ENCODE measurements at regions not wholly inside any gene's neighbourhood (a gene's known extent, or its start where the extent isn't known, plus 50 kb on each side); places are given as distances from the start of the nearest gene placed in this dataset.

GRCh38 chr16:85524630-85525419, 88.3 kb upstream of the GSE1 start:
- in situ Hi-C loops (cut with HindIII; ENCODE audit: extremely low pct_ligation_motif_present, low pct_unique_long_range_greater_than_20kb) (no loop called here), intact Hi-C loops (cut with micrococcal nuclease; ENCODE audit: unreplicated experiment) (loop anchor here (10.0 kb wide), 1 partner anchor 90 kb away; the partner anchor contains the start of gene GSE1)
- no peaks in the 10 kb centered on the region for H4K20me1 ChIP-seq (ENCODE audit: insufficient read depth, low read length)
- peak overlapping the region; percentile 83 for H3K4me2 ChIP-seq (ENCODE audit: low read depth, low read length)
- H3K27me3 ChIP-seq (ENCODE audit: control insufficient read depth in 1 of 2, insufficient read depth in 2 of 2, low read length in 2 of 2): no peaks in the 10 kb centered on the region
- peaks cover 100% of the 10 kb centered on the region for H3K4me1 ChIP-seq (ENCODE audit: insufficient read depth, low read length)
- 3% methylated on average over 7 of the region's 29 CpGs for WGBS (ENCODE audit: low lambda C conversion rate)
- H3K9ac ChIP-seq (ENCODE audit: insufficient read depth, low read depth, low read length): peak overlapping the region; percentile 77
- POLR2A ChIA-PET: interaction anchor here (0.8 to 8.9 kb wide), 18 partner anchors 10 to 236 kb away, joined by 3 to 235 read pairs (median 4); partner anchors contain the start of gene GSE1
- H3K4me3 ChIP-seq (replicated peaks in 1 of 3; ENCODE audit: insufficient read depth in 1 of 3, low read depth in 2 of 3, low read length in 3 of 3): peak overlapping the region; percentile 42 to 73 (median 50); a peak in 5 of 6 replicates
- CTCF ChIA-PET (ENCODE audit: low intra/inter-chr PET ratio, low total read pairs): interaction anchor here (0.6 to 0.9 kb wide), 2 partner anchors 28 to 34 kb away, joined by 3 read pairs; no protein-coding TSS in a partner anchor
- H3K9me3 ChIP-seq (ENCODE audit: low read length): no peaks in the 10 kb centered on the region
- no peaks in the 10 kb centered on the region for H3K79me2 ChIP-seq (ENCODE audit: insufficient read depth, low read length)
- H2AFZ ChIP-seq (ENCODE audit: low read length): no peak overlapping the region
- H3K27ac ChIP-seq (ENCODE audit: extremely low read length, insufficient read depth, low read length): peak overlapping the region; percentile 93
- ATAC-seq: peak; percentile 65
- FAIRE-seq: peak; percentile 75
- DNase-seq (ENCODE audit: low spot score): peak; percentile 85
- TSS peak; percentile 81 for BruUV-seq (replicated peaks)
- H3K36me3 ChIP-seq (replicated peaks in 1 of 2; ENCODE audit: control insufficient read depth in 1 of 2, insufficient read depth in 2 of 2, low read length in 2 of 2): no peaks in the 10 kb centered on the region
- TF ChIP-seq SKI (IDR thresholded peaks at IDR 0.05; ENCODE audit: partially characterized antibody): peak; percentile 94
- peak; percentile 3; the same call in 1 of the 2 replicates for TF ChIP-seq JUN (CRISPR knock-in tag; IDR thresholded peaks at IDR 0.05)
- TF ChIP-seq RBM22 (optimal IDR thresholded peaks at IDR 0.05; ENCODE audit: low read length): no peak
- peak; percentile 64; the same call in 1 of the 2 replicates for TF ChIP-seq ZNF703 (CRISPR knock-in tag; IDR thresholded peaks at IDR 0.05; ENCODE audit: borderline replicate concordance)
- no peak for TF ChIP-seq SMARCE1 (IDR thresholded peaks at IDR 0.05; ENCODE audit: borderline replicate concordance)
- peak; percentile 88 for TF ChIP-seq RBFOX2 (IDR thresholded peaks at IDR 0.05; ENCODE audit: low read depth, low read length)
- TF ChIP-seq, protein P1, sequence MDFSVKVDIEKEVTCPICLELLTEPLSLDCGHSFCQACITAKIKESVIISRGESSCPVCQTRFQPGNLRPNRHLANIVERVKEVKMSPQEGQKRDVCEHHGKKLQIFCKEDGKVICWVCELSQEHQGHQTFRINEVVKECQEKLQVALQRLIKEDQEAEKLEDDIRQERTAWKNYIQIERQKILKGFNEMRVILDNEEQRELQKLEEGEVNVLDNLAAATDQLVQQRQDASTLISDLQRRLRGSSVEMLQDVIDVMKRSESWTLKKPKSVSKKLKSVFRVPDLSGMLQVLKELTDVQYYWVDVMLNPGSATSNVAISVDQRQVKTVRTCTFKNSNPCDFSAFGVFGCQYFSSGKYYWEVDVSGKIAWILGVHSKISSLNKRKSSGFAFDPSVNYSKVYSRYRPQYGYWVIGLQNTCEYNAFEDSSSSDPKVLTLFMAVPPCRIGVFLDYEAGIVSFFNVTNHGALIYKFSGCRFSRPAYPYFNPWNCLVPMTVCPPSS (IDR thresholded peaks at IDR 0.05): no peak
- TF ChIP-seq PAF1 (CRISPR knock-in tag; IDR thresholded peaks at IDR 0.05): no peak
- no peak; the same call in 1 of the 2 replicates for TF ChIP-seq ZNF335 (CRISPR knock-in tag; IDR thresholded peaks at IDR 0.05)
- TF ChIP-seq REXO4 (CRISPR knock-in tag; IDR thresholded peaks at IDR 0.05; ENCODE audit: borderline replicate concordance): no peak
- TF ChIP-seq ZNF619 (CRISPR knock-in tag; IDR thresholded peaks at IDR 0.05): peak; percentile 16; the same call in 1 of the 2 replicates
- TF ChIP-seq RORA (CRISPR knock-in tag; IDR thresholded peaks at IDR 0.05): no peak
- no peak for TF ChIP-seq ZNF24 (IDR thresholded peaks at IDR 0.05)
- no peak for TF ChIP-seq ZBTB2 (CRISPR knock-in tag; IDR thresholded peaks at IDR 0.05; ENCODE audit: low read depth)
- TF ChIP-seq DPF2 (CRISPR knock-in tag; IDR thresholded peaks at IDR 0.05; ENCODE audit: borderline replicate concordance, low read depth): peak; percentile 83
- TF ChIP-seq ZNF17 (CRISPR knock-in tag; IDR thresholded peaks at IDR 0.05): no peak
- TF ChIP-seq NCOA5 (CRISPR knock-in tag; IDR thresholded peaks at IDR 0.05): no peak
- TF ChIP-seq MTF2 (CRISPR knock-in tag; IDR thresholded peaks at IDR 0.05; ENCODE audit: borderline replicate concordance): 0 out of 2 replicates have a peak, but pooled peaks have one; percentile 89
- TF ChIP-seq MAZ (IDR thresholded peaks at IDR 0.05; ENCODE audit: borderline replicate concordance, low read depth, low read length): peak; percentile 38; the same call in 1 of the 2 replicates
- peak; percentile 99 for TF ChIP-seq MAZ (CRISPR knock-in tag; IDR thresholded peaks at IDR 0.05; ENCODE audit: low read depth)
- peak; percentile 50 for TF ChIP-seq BRD4 (CRISPR knock-in tag; IDR thresholded peaks at IDR 0.05)
